ENCODE measurements at regions not wholly inside any gene's neighbourhood (a gene's known extent, or its start where the extent isn't known, plus 50 kb on each side); places are given as distances from the start of the nearest gene placed in this dataset.
"Not testable (repeated sequence)": the region's sequence is repeated elsewhere in the genome, so short reads cannot be mapped to it uniquely, and the experiment has no call there.

DNA sequence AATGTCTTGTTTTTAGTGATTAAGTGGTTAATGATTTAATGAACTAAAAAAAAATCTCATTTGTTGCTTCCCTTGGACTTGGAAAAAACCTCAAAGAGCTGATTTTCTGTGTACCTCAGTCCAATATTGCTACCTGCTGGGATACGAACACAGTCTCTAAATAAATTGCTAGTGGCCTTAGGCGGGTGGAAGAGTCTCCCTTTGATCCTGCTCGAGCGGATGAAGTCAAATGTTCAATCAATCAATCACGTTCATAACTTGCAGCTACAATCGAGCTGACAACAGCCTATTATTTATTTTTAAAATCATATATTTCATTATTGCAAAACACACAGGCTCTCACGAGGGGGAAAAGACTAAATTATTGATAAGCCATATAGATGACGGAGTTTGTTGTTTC lies 57.3 kb upstream of the HABP2 start:
- no peak for DNase-seq (ENCODE audit: low read depth)

- DNase-seq (ENCODE audit: low read depth): no peak
Observed at GRCh38 chr10:113496111-113497109, 56.4 kb upstream of the HABP2 start.

DNA sequence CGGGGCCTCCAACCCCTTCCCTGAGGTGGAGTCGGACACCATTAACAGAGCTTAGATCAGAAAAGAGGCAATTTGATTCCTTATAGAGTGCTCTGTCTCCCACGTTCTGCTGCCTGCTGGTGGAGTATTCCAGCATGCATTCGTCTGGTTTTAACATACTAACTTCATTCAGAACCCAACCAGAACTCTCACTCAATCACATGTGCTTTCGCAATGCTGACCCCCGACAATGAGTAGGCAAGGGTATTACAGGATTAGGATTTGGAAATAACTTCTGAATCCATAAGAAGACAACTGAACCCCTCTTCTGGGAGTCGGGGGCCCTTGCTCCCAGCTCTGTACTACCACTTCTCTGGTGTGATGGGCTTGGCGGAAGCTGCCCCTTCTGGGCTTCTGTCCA lies 55.7 kb upstream of the HABP2 start:
- DNase-seq (ENCODE audit: low read depth): no peak

- DNase-seq (ENCODE audit: low read depth): no peak
Observed at GRCh38 chr10:113498997-113499396, 53.9 kb upstream of the HABP2 start.

DNA sequence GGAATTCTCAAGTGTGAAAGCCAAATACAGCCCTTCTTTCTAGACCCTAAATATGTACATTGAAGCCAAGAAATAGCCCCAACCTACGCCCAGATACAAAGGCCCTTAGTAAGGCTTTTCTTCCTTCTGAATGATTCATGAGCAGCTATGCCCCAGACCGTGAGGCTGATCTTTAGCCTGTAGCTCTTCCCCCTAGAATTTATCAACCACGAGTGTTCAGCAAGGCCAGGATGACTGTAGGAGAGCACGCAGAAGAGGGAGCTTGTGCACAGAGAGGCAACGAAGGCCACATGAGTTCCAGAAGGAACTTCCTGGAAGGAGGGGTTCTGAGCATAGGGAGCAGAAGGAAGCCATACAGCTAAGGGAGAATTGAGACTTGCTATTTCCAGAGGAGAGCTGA lies 53.0 kb upstream of the HABP2 start:
- DNase-seq (ENCODE audit: low read depth): no peak

DNA sequence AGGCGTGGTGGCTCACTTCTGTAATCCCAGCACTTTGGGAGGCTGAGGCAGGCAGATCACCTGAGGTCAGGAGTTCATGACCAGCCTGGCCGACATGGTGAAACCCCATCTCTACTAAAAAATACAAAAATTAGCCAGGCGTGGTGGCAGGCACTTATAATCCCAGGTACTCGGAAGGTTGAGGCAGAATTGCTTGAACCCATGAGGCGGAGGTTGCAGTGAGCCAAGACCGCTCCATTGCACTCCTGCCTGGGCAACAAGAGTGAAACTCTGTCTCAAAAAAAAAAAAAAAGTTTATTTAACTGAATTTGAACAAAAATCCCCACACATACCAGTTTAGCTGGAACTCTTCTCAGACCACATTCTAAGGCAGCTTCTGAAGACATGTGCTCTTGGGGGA lies 51.8 kb upstream of the HABP2 start:
- not testable (repeated sequence) for DNase-seq (ENCODE audit: low read depth)

Measured in activated T-cell treated with anti-CD3 and anti-CD28 coated beads for 1 hour (primary cell).